Caco-2 (cell line): ENCODE measurements at regions not wholly inside any gene's neighbourhood (a gene's known extent, or its start where the extent isn't known, plus 50 kb on each side); places are given as distances from the start of the nearest gene placed in this dataset.

Source experiments
- BruUV-seq: library from RNA; stranded (reverse); fragments of 400-500 nt; replicated peaks from 2 replicates; lab custom pipeline; 2021; lab: Mats Ljungman, UMichigan
- CTCF ChIA-PET: fragments of 300-600 bp; sonication (Branson Sonifier 250); formaldehyde crosslinking; loops from one replicate; lab custom pipeline; 2022; ENCODE audit warnings: antibody characterized with exemption; lab: Charles Lee
- POLR2A ChIA-PET: fragments of 300-600 bp; sonication (Branson Sonifier 250); formaldehyde crosslinking; loops from one replicate; lab custom pipeline; 2022; ENCODE audit warnings: antibody characterized with exemption; lab: Charles Lee
- DNase-seq, 2 experiments: peaks; one replicate each; pipeline versions ENCODE4 v3.0.0 to v3.0.0-alpha.2; 2020 to 2022
- H3K27me3 ChIP-seq: replicated peaks from 2 replicates; pipeline ENCODE4 v1.6.0; 2011; ENCODE audit warnings: low read length; ENCODE audit not compliant: control insufficient read depth, insufficient read depth
- H3K36me3 ChIP-seq: 2 replicates; pipeline ENCODE4 v1.5.1; 2011; ENCODE audit warnings: low read length; ENCODE audit not compliant: control insufficient read depth, insufficient read depth
- H3K4me1 ChIP-seq: fragments of 250-450 bp; sonication (Bioruptor Pico); 2 replicates; pipeline ENCODE4 v1.5.1; 2020; ENCODE audit warnings: mild to moderate bottlenecking
- H3K4me3 ChIP-seq: 2 replicates; pipeline ENCODE4 v1.5.1; 2011; ENCODE audit warnings: low read depth, mild to moderate bottlenecking, control low read depth, low read length
- H3K9me3 ChIP-seq: fragments of 250-450 bp; sonication (Bioruptor Pico); 2 replicates; pipeline ENCODE4 v1.5.1; 2020; ENCODE audit warnings: mild to moderate bottlenecking, moderate library complexity
- H3K27ac Mint-ChIP-seq: one replicate; pipeline ENCODE4 v1.8.0; 2022; ENCODE audit warnings: mixed read lengths; ENCODE audit not compliant: unreplicated experiment
- H3K27me3 Mint-ChIP-seq: one replicate; pipeline ENCODE4 v1.8.0; 2022; ENCODE audit warnings: mixed read lengths; ENCODE audit not compliant: insufficient read depth, unreplicated experiment
- H3K36me3 Mint-ChIP-seq: one replicate; pipeline ENCODE4 v1.8.0; 2022; ENCODE audit warnings: mild to moderate bottlenecking, mixed read lengths; ENCODE audit not compliant: insufficient read depth, unreplicated experiment
- H3K4me1 Mint-ChIP-seq: one replicate; pipeline ENCODE4 v1.8.0; 2022; ENCODE audit warnings: low read depth, mixed read lengths; ENCODE audit not compliant: unreplicated experiment
- H3K4me3 Mint-ChIP-seq: one replicate; pipeline ENCODE4 v1.8.0; 2022; ENCODE audit warnings: mild to moderate bottlenecking, moderate library complexity, mixed read lengths; ENCODE audit not compliant: unreplicated experiment
- H3K9me3 Mint-ChIP-seq: one replicate; pipeline ENCODE4 v1.8.0; 2022; ENCODE audit warnings: mixed read lengths; ENCODE audit not compliant: unreplicated experiment
- CTCF ChIP-seq, 2 experiments: fragments of 200-600 bp in 1 of 2; IDR thresholded peaks; 1 replicate in 1 of 2; 2 replicates in 1 of 2; pipeline versions ENCODE4 v1.5.1 to v1.8.0; 2011 to 2022; ENCODE audit warnings: antibody characterized with exemption in 1 of 2, control low read depth in 1 of 2, inconsistent platforms in 1 of 2, low read depth in 1 of 2, low read length in 1 of 2, mild to moderate bottlenecking in 1 of 2, moderate library complexity in 1 of 2; ENCODE audit not compliant: insufficient read depth in 1 of 2, severe bottlenecking in 1 of 2, unreplicated experiment in 1 of 2
- intact Hi-C: fragments of 100-400 bp; cut with micrococcal nuclease; formaldehyde crosslinking; loops from one replicate; pipeline ENCODE4 v1.10.0; 2022; ENCODE audit not compliant: unreplicated experiment

GRCh38 chrX:98380106-98380505, 1496.4 kb downstream of the RPA4 start:
- ChIA-PET POLR2A (no interaction called here), CTCF (no interaction called here)
- Histone ChIP-seq H3K9me3 (no peaks in the 10 kb centered on the region), H3K36me3 (no peaks in the 10 kb centered on the region), H3K4me1 (no peaks in the 10 kb centered on the region), H3K27me3 (no peaks in the 10 kb centered on the region), H3K4me3 (no peak overlapping the region)
- no peaks in the 10 kb centered on the region for H3K4me1 Mint-ChIP-seq
- H3K36me3 Mint-ChIP-seq, result no peaks in the 10 kb centered on the region
- intact Hi-C loops, result no loop called here
- peaks cover 9% of the 10 kb centered on the region for H3K9me3 Mint-ChIP-seq
- no TSS peak for BruUV-seq
- no peak for TF ChIP-seq CTCF (IDR thresholded peaks at IDR 0.05; ENCODE audit: insufficient read depth in 1 of 2, low read depth in 1 of 2, low read length in 1 of 2, severe bottlenecking in 1 of 2, unreplicated experiment in 1 of 2)
- no peak overlapping the region for H3K4me3 Mint-ChIP-seq
- no peaks in the 10 kb centered on the region for H3K27me3 Mint-ChIP-seq
- H3K27ac Mint-ChIP-seq, result no peak overlapping the region
- DNase-seq, result no peak

GRCh38 chrX:98380556-98380955, 1496.8 kb downstream of the RPA4 start:
- Mint-ChIP-seq H3K27me3 (no peaks in the 10 kb centered on the region), H3K4me3 (no peak overlapping the region), H3K36me3 (no peaks in the 10 kb centered on the region), H3K27ac (no peak overlapping the region), H3K9me3 (peaks cover 9% of the 10 kb centered on the region), H3K4me1 (no peaks in the 10 kb centered on the region)
- Histone ChIP-seq H3K27me3 (no peaks in the 10 kb centered on the region), H3K4me1 (no peaks in the 10 kb centered on the region), H3K36me3 (no peaks in the 10 kb centered on the region), H3K4me3 (no peak overlapping the region), H3K9me3 (no peaks in the 10 kb centered on the region)
- no TSS peak for BruUV-seq
- no peak for TF ChIP-seq CTCF (IDR thresholded peaks at IDR 0.05; ENCODE audit: insufficient read depth in 1 of 2, low read depth in 1 of 2, low read length in 1 of 2, severe bottlenecking in 1 of 2, unreplicated experiment in 1 of 2)
- no peak for DNase-seq
- intact Hi-C loops, result no loop called here
- ChIA-PET CTCF (no interaction called here), POLR2A (no interaction called here)

- no peaks in the 10 kb centered on the region for H3K9me3 ChIP-seq
- Mint-ChIP-seq H3K4me3 (no peak overlapping the region), H3K9me3 (no peaks in the 10 kb centered on the region), H3K36me3 (no peaks in the 10 kb centered on the region), H3K27ac (no peak overlapping the region), H3K4me1 (no peaks in the 10 kb centered on the region), H3K27me3 (no peaks in the 10 kb centered on the region)
- H3K4me3 ChIP-seq, result no peak overlapping the region
- DNase-seq, result no peak
- POLR2A ChIA-PET, result no interaction called here
- H3K36me3 ChIP-seq, result no peaks in the 10 kb centered on the region
- no TSS peak for BruUV-seq
- intact Hi-C loops, result no loop called here
- CTCF ChIA-PET, result no interaction called here
- no peak for TF ChIP-seq CTCF (IDR thresholded peaks at IDR 0.05; ENCODE audit: insufficient read depth in 1 of 2, low read depth in 1 of 2, low read length in 1 of 2, severe bottlenecking in 1 of 2, unreplicated experiment in 1 of 2)
- H3K4me1 ChIP-seq, result no peaks in the 10 kb centered on the region
- no peaks in the 10 kb centered on the region for H3K27me3 ChIP-seq
Measured at GRCh38 chrX:98398542-98398941, 1514.8 kb downstream of the RPA4 start.
